TTC549 (cell line): ENCODE measurements at regions not wholly inside any gene's neighbourhood (a gene's known extent, or its start where the extent isn't known, plus 50 kb on each side); places are given as distances from the start of the nearest gene placed in this dataset.
A peak's percentile ranks its signal among the peaks of the same experiment; 100 is the strongest.

ENCODE experiments used
- FAIRE-seq: peaks from 2 replicates; lab custom pipeline; 2012; peaks lifted over from hg19 to GRCh38; lab: Jason Lieb, UNC

DNA sequence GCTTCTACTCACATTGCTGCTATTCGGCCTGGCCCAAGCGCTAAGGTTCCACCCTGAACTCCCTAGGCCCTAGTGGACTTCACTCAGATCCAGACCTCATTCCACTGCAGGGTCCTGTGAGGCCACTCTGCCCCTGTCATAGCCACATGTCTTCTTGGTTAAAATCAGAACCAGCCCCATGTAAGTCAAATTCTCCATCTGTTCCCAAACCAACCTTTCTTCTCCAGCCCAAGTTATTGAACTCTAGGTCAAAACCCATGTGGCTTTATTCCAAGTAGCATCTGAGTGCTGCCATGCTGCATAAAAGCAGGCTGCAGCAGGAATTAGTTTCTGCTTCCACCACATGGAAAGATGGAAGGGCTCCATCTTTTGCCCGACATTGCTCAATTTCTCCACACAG lies 281.2 kb downstream of the SNX13 start:
- FAIRE-seq, result no peak

DNA sequence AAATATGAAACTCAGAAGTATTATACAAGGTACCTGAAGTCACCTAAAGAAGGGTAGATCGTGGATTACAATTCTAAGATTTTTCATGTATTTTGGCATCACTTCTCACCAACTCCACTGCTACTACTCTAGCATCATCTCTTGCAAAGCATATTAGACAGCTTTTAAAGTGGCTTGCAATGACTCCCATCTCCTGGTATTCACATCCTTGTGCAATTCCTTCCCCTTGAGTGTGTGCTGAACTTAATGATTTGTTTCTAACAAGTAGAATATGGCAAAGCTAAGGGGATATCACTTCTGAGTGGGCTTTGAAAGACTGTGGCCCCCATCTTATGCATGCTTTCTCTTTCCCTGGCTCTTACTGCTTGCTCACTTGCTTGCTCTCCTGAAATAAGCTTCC lies 280.2 kb downstream of the SNX13 start:
- FAIRE-seq, result no peak

GRCh38 chr7:17661982-17662585 lies 278.2 kb downstream of the SNX13 start:
- FAIRE-seq, result no peak

GRCh38 chr7:17663061-17663675 lies 277.1 kb downstream of the SNX13 start:
- FAIRE-seq, result no peak

GRCh38 chr7:17665029-17665428 lies 275.3 kb downstream of the SNX13 start:
- FAIRE-seq, result no peak

- FAIRE-seq, result no peak
Measured at GRCh38 chr7:17668122-17668521, 272.2 kb downstream of the SNX13 start.

- no peak for FAIRE-seq
Measured at GRCh38 chr7:17669204-17669603, 271.1 kb downstream of the SNX13 start.

DNA sequence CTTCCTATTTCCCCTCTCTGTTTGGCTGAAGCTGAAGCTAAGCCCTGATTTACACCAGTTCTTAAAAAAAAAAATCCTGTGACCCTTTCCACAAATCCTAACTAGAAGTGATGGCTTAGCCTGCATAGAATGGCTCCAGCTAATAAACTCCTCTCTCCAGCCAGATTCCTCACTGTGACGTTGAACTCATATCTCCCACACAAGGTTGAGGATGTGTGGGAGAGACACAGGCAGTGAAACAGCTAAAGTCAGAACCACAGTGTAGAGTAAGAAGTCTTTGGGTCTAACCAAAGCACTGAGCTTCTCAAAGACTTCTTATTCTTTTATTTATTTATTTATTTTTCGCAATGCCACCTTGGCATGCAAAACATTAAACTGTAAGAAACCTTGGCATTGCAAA lies 268.3 kb downstream of the SNX13 start:
- no peak for FAIRE-seq

GRCh38 chr7:17672783-17673182 lies 267.5 kb downstream of the SNX13 start:
- no peak for FAIRE-seq

- FAIRE-seq, result no peak
Measured at GRCh38 chr7:17674166-17674942, 265.9 kb downstream of the SNX13 start.

- no peak for FAIRE-seq
Measured at GRCh38 chr7:17674943-17675608, 265.2 kb downstream of the SNX13 start.

DNA sequence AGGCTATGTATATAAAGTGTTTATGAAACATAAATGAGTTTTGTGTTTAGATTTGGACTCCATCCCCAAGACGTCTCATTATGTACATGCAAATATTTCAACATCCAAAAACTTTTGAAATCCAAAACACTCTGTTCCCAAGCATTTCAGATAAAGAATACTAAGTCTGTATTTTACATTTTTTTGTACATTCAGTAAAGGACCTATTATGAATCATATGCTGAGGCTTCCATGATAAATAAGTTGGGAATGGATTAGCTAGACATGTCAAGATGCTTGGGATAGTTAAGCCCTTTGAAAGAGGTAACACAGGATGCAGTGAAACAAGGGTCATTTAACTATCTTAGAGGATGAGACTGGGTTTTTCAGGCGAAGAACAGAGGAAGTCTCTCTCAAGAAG lies 262.9 kb downstream of the SNX13 start:
- no peak for FAIRE-seq

GRCh38 chr7:17678896-17679295 lies 261.4 kb downstream of the SNX13 start:
- FAIRE-seq, result no peak

- FAIRE-seq, result no peak
Measured at GRCh38 chr7:17679458-17679857, 260.8 kb downstream of the SNX13 start.

DNA sequence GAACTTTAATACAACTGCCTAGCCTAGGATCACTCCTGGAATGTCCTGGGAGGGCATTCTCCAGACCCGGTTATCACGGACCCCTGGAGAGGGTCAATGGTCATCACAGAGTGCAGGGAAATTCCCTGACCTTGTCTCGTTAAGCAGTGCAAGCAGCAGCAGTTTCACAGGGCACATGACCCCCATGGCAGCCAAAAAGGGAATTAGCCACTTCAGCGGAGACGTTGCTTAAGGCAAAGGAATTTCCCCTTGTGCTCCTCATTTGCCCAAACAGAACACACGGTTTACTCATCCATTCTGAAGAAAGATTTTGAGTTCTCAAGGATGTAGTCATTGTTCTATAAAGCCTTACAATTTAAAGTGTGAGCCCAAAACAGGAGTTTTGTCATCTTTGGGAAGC lies 260.3 kb downstream of the SNX13 start:
- no peak for FAIRE-seq

- peak; percentile 43 for FAIRE-seq
Measured at GRCh38 chr7:17680943-17681351, 259.3 kb downstream of the SNX13 start.

GRCh38 chr7:17681965-17682364 lies 258.3 kb downstream of the SNX13 start:
- no peak for FAIRE-seq

- no peak for FAIRE-seq
Measured at GRCh38 chr7:17682586-17682985, 257.7 kb downstream of the SNX13 start.

- no peak for FAIRE-seq
Measured at GRCh38 chr7:17685141-17685540, 255.2 kb downstream of the SNX13 start.

DNA sequence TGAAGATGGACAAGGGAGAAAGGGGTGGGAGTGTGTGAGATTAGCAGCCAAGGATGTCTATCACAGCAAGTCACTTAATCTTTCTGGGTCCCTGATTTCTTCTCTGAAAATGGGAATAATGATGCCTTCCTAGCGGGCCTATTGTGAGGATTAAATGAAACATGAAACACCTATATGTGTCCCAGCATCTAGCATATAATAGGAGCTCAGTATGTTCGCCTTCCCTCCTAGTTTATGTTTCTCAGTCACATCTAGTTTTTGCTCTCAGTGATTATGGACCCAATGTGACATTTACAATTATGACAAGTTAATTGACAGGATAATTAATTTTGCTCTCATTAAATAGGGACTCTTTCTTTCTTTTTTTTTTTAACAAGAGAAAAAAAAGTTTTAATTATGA lies 252.9 kb downstream of the SNX13 start:
- FAIRE-seq, result no peak

DNA sequence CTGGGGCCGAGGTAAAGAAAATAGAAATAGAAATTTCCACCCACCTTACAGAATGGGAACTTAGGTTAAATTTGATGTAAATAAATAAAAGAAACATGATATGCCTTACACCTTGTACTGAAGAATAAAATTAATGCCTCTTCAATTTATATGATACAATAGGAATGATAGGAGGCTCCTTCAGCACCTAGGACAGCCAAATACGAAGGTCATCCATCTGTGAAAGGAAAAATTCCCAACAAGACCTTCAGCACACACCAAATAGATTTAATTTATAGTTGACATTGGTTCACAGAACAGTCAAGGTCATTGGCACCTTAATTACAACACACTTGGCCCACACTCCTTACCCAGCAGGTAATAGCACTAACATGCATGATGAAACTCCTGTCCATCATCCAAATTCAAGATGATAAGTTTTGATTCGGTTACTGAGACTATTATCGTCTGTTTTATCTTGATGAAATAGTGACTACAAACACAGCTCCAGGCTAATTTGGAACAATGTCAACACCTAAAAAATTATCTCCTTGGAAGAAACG lies 250.9 kb downstream of the SNX13 start:
- FAIRE-seq, result no peak

- no peak for FAIRE-seq
Measured at GRCh38 chr7:17690030-17690429, 250.3 kb downstream of the SNX13 start.

- no peak for FAIRE-seq
Measured at GRCh38 chr7:17696422-17696821, 243.9 kb downstream of the SNX13 start.
